ENCODE measurements at regions not wholly inside any gene's neighbourhood (a gene's known extent, or its start where the extent isn't known, plus 50 kb on each side); places are given as distances from the start of the nearest gene placed in this dataset.

DNA sequence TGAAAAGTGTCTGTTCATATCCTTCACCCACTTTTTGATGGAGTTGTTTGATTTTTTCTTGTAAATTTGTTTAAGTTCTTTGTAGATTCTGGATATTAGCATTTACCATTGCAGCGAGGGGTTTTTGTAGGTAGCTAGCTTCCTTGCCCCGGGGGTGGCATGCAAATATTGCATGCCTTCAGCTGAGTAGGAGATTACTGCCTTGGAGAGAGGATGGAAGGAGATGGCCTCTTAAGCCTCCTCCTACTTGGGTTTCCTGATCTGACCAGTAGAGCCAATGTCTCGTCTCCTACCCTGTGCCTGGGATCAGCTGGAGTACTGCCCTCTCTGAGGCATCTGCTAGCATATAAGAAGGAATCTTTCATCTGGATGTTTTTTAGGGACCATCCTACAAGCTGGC lies 134.4 kb upstream of the CCND2 start:
- TF ChIP-seq, protein P1, sequence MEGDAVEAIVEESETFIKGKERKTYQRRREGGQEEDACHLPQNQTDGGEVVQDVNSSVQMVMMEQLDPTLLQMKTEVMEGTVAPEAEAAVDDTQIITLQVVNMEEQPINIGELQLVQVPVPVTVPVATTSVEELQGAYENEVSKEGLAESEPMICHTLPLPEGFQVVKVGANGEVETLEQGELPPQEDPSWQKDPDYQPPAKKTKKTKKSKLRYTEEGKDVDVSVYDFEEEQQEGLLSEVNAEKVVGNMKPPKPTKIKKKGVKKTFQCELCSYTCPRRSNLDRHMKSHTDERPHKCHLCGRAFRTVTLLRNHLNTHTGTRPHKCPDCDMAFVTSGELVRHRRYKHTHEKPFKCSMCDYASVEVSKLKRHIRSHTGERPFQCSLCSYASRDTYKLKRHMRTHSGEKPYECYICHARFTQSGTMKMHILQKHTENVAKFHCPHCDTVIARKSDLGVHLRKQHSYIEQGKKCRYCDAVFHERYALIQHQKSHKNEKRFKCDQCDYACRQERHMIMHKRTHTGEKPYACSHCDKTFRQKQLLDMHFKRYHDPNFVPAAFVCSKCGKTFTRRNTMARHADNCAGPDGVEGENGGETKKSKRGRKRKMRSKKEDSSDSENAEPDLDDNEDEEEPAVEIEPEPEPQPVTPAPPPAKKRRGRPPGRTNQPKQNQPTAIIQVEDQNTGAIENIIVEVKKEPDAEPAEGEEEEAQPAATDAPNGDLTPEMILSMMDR (conservative IDR thresholded peaks at IDR 0.05; ENCODE audit: low read length): no peak
- no peak for TF ChIP-seq EZH2phosphoT487 (IDR thresholded peaks at IDR 0.05; ENCODE audit: borderline replicate concordance, low read depth, low read length)
